Endothelial cell (in vitro differentiated cells): ENCODE measurements at regions not wholly inside any gene's neighbourhood (a gene's known extent, or its start where the extent isn't known, plus 50 kb on each side); places are given as distances from the start of the nearest gene placed in this dataset.
"Not testable (repeated sequence)": the region's sequence is repeated elsewhere in the genome, so short reads cannot be mapped to it uniquely, and the experiment has no call there.

Experiments used
- DNase-seq: peaks from one replicate; pipeline ENCODE4 v3.0.0; 2021; ENCODE audit warnings: low spot score
- H3K27ac Mint-ChIP-seq: one replicate; pipeline ENCODE4 v1.8.0; 2021; ENCODE audit warnings: mixed read lengths, inconsistent platforms; ENCODE audit not compliant: unreplicated experiment
- H3K27me3 Mint-ChIP-seq: one replicate; pipeline ENCODE4 v1.8.0; 2021; ENCODE audit warnings: mild to moderate bottlenecking, moderate library complexity, mixed read lengths, inconsistent platforms; ENCODE audit not compliant: unreplicated experiment
- H3K36me3 Mint-ChIP-seq: one replicate; pipeline ENCODE4 v1.8.0; 2021; ENCODE audit warnings: mild to moderate bottlenecking, low read depth, mixed read lengths, inconsistent platforms; ENCODE audit not compliant: unreplicated experiment
- H3K4me1 Mint-ChIP-seq: one replicate; pipeline ENCODE4 v1.8.0; 2021; ENCODE audit warnings: mild to moderate bottlenecking, mixed read lengths, inconsistent platforms; ENCODE audit not compliant: unreplicated experiment
- H3K4me3 Mint-ChIP-seq: one replicate; pipeline ENCODE4 v1.8.0; 2021; ENCODE audit warnings: mild to moderate bottlenecking, mixed read lengths, inconsistent platforms; ENCODE audit not compliant: unreplicated experiment
- H3K9me3 Mint-ChIP-seq: one replicate; pipeline ENCODE4 v1.8.0; 2021; ENCODE audit warnings: mixed read lengths, inconsistent platforms; ENCODE audit not compliant: unreplicated experiment
- CTCF ChIP-seq: fragments of 200-600 bp; sonication (generic); IDR thresholded peaks from one replicate; pipeline ENCODE4 v1.5.0; 2021; ENCODE audit warnings: antibody characterized with exemption; ENCODE audit not compliant: unreplicated experiment

GRCh38 chr1:226461087-226461486, 53.2 kb upstream of the PARP1 start:
- Mint-ChIP-seq H3K4me3 (no peak overlapping the region), H3K27me3 (no peaks in the 10 kb centered on the region), H3K36me3 (peaks cover 5% of the 10 kb centered on the region), H3K9me3 (no peaks in the 10 kb centered on the region), H3K4me1 (no peaks in the 10 kb centered on the region), H3K27ac (no peak overlapping the region)
- no peak for TF ChIP-seq CTCF
- DNase-seq: no peak

DNA sequence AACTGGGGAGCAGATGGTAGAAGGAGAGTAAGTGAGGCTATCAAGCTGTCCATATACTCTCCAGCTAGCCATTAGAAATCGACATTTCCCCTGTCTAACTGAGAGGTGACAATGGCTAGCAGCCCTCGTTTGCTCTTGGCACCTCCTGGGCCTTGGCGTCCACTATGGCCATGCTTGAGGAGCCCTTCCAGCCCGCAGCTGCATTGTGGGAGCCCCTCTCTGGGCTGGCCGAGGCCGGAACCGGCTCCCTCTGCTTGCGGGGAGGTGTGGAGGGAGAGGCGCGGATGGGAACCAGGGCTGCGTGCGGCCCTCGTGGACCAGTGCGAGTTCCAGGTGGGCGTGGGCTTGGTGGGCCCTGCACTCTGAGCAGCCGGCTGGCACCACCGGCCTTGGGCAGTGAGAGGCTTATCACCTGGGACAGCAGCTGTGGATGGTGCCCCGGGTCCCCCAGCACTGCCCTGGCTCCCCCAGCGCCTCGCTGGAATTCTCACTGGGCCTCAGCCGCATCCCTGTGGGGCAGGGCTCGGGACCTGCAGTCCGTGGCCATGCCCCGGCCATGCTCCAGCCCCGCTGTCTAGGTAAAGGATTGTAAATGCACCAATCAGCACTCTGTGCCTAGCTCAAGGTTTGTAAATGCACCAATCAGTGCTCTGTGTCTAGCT, 56.2 kb upstream of the PARP1 start:
- Mint-ChIP-seq H3K9me3 (no peaks in the 10 kb centered on the region), H3K4me3 (no peak overlapping the region), H3K27me3 (peaks cover 6% of the 10 kb centered on the region), H3K36me3 (peaks cover 5% of the 10 kb centered on the region), H3K27ac (no peak overlapping the region), H3K4me1 (peaks cover 3% of the 10 kb centered on the region)
- DNase-seq: no peak
- no peak for TF ChIP-seq CTCF

DNA sequence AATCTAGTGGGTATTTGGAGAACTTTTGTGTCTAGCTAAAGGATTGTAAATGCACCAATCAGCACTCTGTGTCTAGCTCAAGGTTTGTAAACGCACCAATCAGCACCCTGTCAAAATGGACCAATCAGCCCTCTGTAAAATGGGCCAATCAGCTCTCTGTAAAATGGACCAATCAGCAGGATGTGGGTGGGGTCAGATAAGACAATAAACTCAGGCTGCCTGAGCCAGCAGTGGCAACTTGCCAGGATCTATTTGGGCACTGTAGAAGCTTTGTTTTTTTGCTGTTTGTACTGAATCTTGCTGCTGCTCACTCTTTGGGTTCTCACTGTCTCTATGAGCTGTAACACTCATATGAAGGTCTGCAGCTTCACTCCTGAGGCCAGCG, 56.7 kb upstream of the PARP1 start:
- H3K27ac Mint-ChIP-seq, H3K27me3 Mint-ChIP-seq, H3K4me1 Mint-ChIP-seq: not testable (repeated sequence)

GRCh38 chr1:226466296-226466695, 58.4 kb upstream of the PARP1 start:
- peaks cover 3% of the 10 kb centered on the region for H3K4me1 Mint-ChIP-seq
- no peak overlapping the region for H3K4me3 Mint-ChIP-seq
- no peak for DNase-seq
- peaks cover 8% of the 10 kb centered on the region for H3K27me3 Mint-ChIP-seq
- peaks cover 5% of the 10 kb centered on the region for H3K36me3 Mint-ChIP-seq
- TF ChIP-seq CTCF: no peak
- H3K9me3 Mint-ChIP-seq: no peaks in the 10 kb centered on the region
- H3K27ac Mint-ChIP-seq: no peak overlapping the region

More for the DNA sequence above, 56.7 kb upstream of the PARP1 start:
- H3K4me3 Mint-ChIP-seq, DNase-seq, H3K9me3 Mint-ChIP-seq, H3K36me3 Mint-ChIP-seq: not testable (repeated sequence)

GRCh38 chr1:226467443-226467842, 59.5 kb upstream of the PARP1 start:
- Mint-ChIP-seq H3K4me3 (peak overlapping the region; percentile 49), H3K27ac (no peak overlapping the region), H3K36me3 (peaks cover 5% of the 10 kb centered on the region), H3K27me3 (peaks cover 8% of the 10 kb centered on the region), H3K4me1 (peaks cover 3% of the 10 kb centered on the region), H3K9me3 (no peaks in the 10 kb centered on the region)
- no peak for TF ChIP-seq CTCF
- DNase-seq: no peak
